GM20431 (cell line): ENCODE measurements at regions not wholly inside any gene's neighbourhood (a gene's known extent, or its start where the extent isn't known, plus 50 kb on each side); places are given as distances from the start of the nearest gene placed in this dataset.
"Not testable (repeated sequence)": the region's sequence is repeated elsewhere in the genome, so short reads cannot be mapped to it uniquely, and the experiment has no call there.

Source experiments
- in situ Hi-C: fragments of 300-500 bp; cut with MseI, MboI; formaldehyde crosslinking; loops from one replicate; pipeline ENCODE4 v1.15.0; 2020; ENCODE audit warnings: low sequenced_read_pairs; ENCODE audit not compliant: unreplicated experiment

GRCh38 chr13:68714292-68714691 is 1393.3 kb upstream of the ATXN8OS start:
- in situ Hi-C loops = no loop called here

GRCh38 chr13:68713394-68713793 is 1394.2 kb upstream of the ATXN8OS start:
- in situ Hi-C loops = no loop called here

GRCh38 chr13:68708336-68708908 is 1399.2 kb upstream of the ATXN8OS start:
- in situ Hi-C loops = no loop called here

- in situ Hi-C loops = not testable (repeated sequence)
These were observed 1401.6 kb upstream of the ATXN8OS start for GRCh38 chr13:68706044-68706443.

- in situ Hi-C loops = no loop called here
These were observed 1410.1 kb upstream of the ATXN8OS start for GRCh38 chr13:68697551-68697950.

- in situ Hi-C loops = no loop called here
These were observed 1410.7 kb upstream of the ATXN8OS start for GRCh38 chr13:68696907-68697306.

GRCh38 chr13:68692049-68692448 is 1415.6 kb upstream of the ATXN8OS start:
- in situ Hi-C loops = no loop called here

GRCh38 chr13:68690567-68690966 is 1417.1 kb upstream of the ATXN8OS start:
- in situ Hi-C loops = no loop called here

- in situ Hi-C loops = no loop called here
These were observed 1431.0 kb upstream of the ATXN8OS start for GRCh38 chr13:68676513-68677115.

- in situ Hi-C loops = no loop called here
These were observed 1432.4 kb upstream of the ATXN8OS start for GRCh38 chr13:68675209-68675608.

- in situ Hi-C loops = no loop called here
These were observed 1437.7 kb upstream of the PCDH9 start for GRCh38 chr13:68667863-68668262.

GRCh38 chr13:68666774-68667397 is 1436.8 kb upstream of the PCDH9 start:
- in situ Hi-C loops = no loop called here

- in situ Hi-C loops = no loop called here
These were observed 1415.7 kb upstream of the PCDH9 start for GRCh38 chr13:68645814-68646213.

GRCh38 chr13:68644611-68645010 is 1414.5 kb upstream of the PCDH9 start:
- in situ Hi-C loops = no loop called here

GRCh38 chr13:68636784-68637183 is 1406.6 kb upstream of the PCDH9 start:
- in situ Hi-C loops = no loop called here

GRCh38 chr13:68628994-68629393 is 1398.9 kb upstream of the PCDH9 start:
- in situ Hi-C loops = no loop called here

- in situ Hi-C loops = no loop called here
These were observed 1397.2 kb upstream of the PCDH9 start for GRCh38 chr13:68627379-68627778.

- in situ Hi-C loops = no loop called here
These were observed 1386.6 kb upstream of the PCDH9 start for GRCh38 chr13:68616600-68617222.

GRCh38 chr13:68609661-68610060 is 1379.5 kb upstream of the PCDH9 start:
- in situ Hi-C loops = no loop called here

- in situ Hi-C loops = no loop called here
These were observed 1378.0 kb upstream of the PCDH9 start for GRCh38 chr13:68608147-68608546.

GRCh38 chr13:68597641-68598040 is 1367.5 kb upstream of the PCDH9 start:
- in situ Hi-C loops = no loop called here
